ENCODE measurements at regions not wholly inside any gene's neighbourhood (a gene's known extent, or its start where the extent isn't known, plus 50 kb on each side); places are given as distances from the start of the nearest gene placed in this dataset.

DNA sequence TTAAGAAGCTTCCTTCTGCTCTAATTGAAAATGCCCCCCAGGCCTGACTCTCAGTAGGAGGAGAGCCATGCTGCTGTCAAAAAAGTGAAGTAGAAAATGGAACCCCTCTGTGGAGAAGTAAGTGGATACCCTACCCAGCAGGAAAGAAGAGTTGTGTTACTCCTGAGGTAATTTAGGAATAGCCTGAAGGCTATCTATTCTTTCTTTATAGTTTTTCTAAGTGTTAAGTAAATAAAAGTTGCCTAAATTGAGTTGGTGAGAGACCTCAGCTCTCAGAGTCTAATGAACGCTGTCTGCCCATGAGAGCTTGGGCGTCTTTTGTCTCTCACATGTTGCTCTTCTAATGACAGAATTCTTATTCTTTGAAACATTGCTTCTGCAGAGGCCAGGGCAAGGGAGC is 116.2 kb downstream of the NSUN3 start:
- TF ChIP-seq, protein P1, sequence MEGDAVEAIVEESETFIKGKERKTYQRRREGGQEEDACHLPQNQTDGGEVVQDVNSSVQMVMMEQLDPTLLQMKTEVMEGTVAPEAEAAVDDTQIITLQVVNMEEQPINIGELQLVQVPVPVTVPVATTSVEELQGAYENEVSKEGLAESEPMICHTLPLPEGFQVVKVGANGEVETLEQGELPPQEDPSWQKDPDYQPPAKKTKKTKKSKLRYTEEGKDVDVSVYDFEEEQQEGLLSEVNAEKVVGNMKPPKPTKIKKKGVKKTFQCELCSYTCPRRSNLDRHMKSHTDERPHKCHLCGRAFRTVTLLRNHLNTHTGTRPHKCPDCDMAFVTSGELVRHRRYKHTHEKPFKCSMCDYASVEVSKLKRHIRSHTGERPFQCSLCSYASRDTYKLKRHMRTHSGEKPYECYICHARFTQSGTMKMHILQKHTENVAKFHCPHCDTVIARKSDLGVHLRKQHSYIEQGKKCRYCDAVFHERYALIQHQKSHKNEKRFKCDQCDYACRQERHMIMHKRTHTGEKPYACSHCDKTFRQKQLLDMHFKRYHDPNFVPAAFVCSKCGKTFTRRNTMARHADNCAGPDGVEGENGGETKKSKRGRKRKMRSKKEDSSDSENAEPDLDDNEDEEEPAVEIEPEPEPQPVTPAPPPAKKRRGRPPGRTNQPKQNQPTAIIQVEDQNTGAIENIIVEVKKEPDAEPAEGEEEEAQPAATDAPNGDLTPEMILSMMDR (conservative IDR thresholded peaks at IDR 0.05 in 1 of 2, IDR thresholded peaks at IDR 0.05 in 1 of 2; ENCODE audit: extremely low read depth in 1 of 2, insufficient read depth in 1 of 2, low read depth in 1 of 2, low read length in 2 of 2), result no peak
- TF ChIP-seq EZH2 (IDR thresholded peaks at IDR 0.05; ENCODE audit: borderline replicate concordance, low read length), result no peak

Data from mammary epithelial cell (primary cell).